Keratinocyte (primary cell): ENCODE measurements at regions not wholly inside any gene's neighbourhood (a gene's known extent, or its start where the extent isn't known, plus 50 kb on each side); places are given as distances from the start of the nearest gene placed in this dataset.

ENCODE experiments used
- CTCF ChIP-seq, 3 experiments: IDR thresholded peaks in 1 of 3; conservative IDR thresholded peaks in 1 of 3; optimal IDR thresholded peaks in 1 of 3; 2 replicates in 2 of 3; 3 replicates in 1 of 3; pipeline versions ENCODE3 to v1.5.1; 2011; ENCODE audit warnings: low read length in 3 of 3, mild to moderate bottlenecking in 3 of 3, moderate library complexity in 2 of 3, control low read depth in 1 of 3, inconsistent platforms in 1 of 3; ENCODE audit not compliant: insufficient read depth in 2 of 3; ENCODE audit errors: extremely low read depth in 1 of 3
- EZH2 ChIP-seq: IDR thresholded peaks from one replicate; pipeline ENCODE4 v1.6.1; 2012; ENCODE audit warnings: inconsistent platforms, mild to moderate bottlenecking, low read length, moderate library complexity

GRCh38 chr3:189568961-189569360, 62.2 kb upstream of the TP63 start:
- TF ChIP-seq CTCF (optimal IDR thresholded peaks at IDR 0.05 in 1 of 3, IDR thresholded peaks at IDR 0.05 in 1 of 3, conservative IDR thresholded peaks at IDR 0.05 in 1 of 3; ENCODE audit: extremely low read depth in 1 of 3, insufficient read depth in 2 of 3, low read length in 3 of 3), result no peak
- no peak for TF ChIP-seq EZH2
